Bronchial epithelial cell (primary cell): ENCODE measurements at regions not wholly inside any gene's neighbourhood (a gene's known extent, or its start where the extent isn't known, plus 50 kb on each side); places are given as distances from the start of the nearest gene placed in this dataset.

Experiments
- DNase-seq: peaks from one replicate; pipeline ENCODE4 v3.0.0-alpha.2; 2010; ENCODE audit warnings: low read depth
- FAIRE-seq: peaks from 2 replicates; lab custom pipeline; 2011; peaks lifted over from hg19 to GRCh38; lab: Jason Lieb, UNC
- H3K27me3 ChIP-seq: 2 replicates; pipeline ENCODE4 v1.5.1; 2011; ENCODE audit warnings: low read length; ENCODE audit not compliant: control insufficient read depth, insufficient read depth
- H3K36me3 ChIP-seq: 2 replicates; pipeline ENCODE4 v1.5.1; 2011; ENCODE audit warnings: low read length; ENCODE audit not compliant: control insufficient read depth, insufficient read depth
- H3K4me3 ChIP-seq: 2 replicates; pipeline ENCODE4 v1.5.1; 2011; ENCODE audit warnings: mild to moderate bottlenecking, low read depth, low read length, control low read depth
- CTCF ChIP-seq: IDR thresholded peaks from 2 replicates; pipeline ENCODE4 v1.5.1; 2011; ENCODE audit warnings: mild to moderate bottlenecking, moderate library complexity, low read length, control low read depth, inconsistent platforms; ENCODE audit not compliant: insufficient read depth, severe bottlenecking

DNA sequence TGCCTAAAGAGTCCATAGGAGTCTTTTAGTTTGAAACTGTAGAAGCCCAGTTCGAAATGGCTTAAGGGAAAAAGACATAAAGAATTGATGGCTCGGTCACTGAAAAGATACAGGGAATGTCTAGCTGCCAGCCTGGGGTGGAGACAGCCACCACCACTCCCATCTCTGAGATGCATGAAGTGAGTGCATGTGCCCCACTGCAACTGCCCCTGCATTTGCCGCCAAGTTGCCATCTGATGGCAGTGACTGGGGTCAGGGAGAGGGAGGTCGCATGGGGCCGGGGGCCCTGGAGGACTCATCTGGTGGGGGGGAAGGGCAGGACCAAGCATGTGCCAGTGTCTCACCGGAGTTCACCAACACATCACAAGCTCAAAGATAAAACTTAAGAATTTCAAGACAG lies 385.8 kb upstream of the SULF2 start:
- FAIRE-seq: no peak

DNA sequence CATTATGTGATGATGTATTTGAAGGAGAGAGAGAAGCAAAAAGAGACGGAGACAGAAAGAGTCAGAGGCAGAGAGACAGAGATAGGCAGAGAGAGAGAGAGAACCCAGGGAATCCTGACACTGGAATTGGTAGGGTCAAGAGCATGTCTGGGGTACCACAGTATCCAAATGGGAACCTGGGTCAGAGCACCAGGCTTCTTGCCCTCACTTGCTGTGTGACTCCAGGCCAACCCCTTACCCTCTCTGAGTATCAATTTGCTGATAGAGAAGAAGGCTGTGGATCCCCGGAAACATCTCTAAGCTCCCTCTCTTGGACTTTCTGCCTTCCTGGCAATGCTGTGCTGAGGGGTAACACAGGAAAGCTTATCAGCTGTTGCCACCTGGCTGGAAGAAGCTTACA lies 385.3 kb upstream of the SULF2 start:
- Histone ChIP-seq H3K27me3 (peaks cover 3% of the 10 kb centered on the region), H3K36me3 (no peaks in the 10 kb centered on the region), H3K4me3 (no peak overlapping the region)
- no peak for FAIRE-seq
- DNase-seq: no peak
- TF ChIP-seq CTCF: no peak

More for the DNA sequence above, 385.8 kb upstream of the SULF2 start:
- no peak for TF ChIP-seq CTCF
- Histone ChIP-seq H3K27me3 (peaks cover 3% of the 10 kb centered on the region), H3K4me3 (no peak overlapping the region), H3K36me3 (no peaks in the 10 kb centered on the region)
- DNase-seq: no peak

- FAIRE-seq (no peak), DNase-seq (no peak)
- Histone ChIP-seq H3K36me3 (no peaks in the 10 kb centered on the region), H3K4me3 (no peak overlapping the region), H3K27me3 (peaks cover 3% of the 10 kb centered on the region)
- TF ChIP-seq CTCF: no peak
Measured at GRCh38 chr20:48169650-48170225, 384.5 kb upstream of the SULF2 start.

GRCh38 chr20:48166082-48166835 lies 381.0 kb upstream of the SULF2 start:
- DNase-seq (no peak), FAIRE-seq (peak; percentile 70)
- H3K27me3 ChIP-seq: peaks cover 2% of the 10 kb centered on the region
- no peak for TF ChIP-seq CTCF
- H3K4me3 ChIP-seq: no peak overlapping the region
- H3K36me3 ChIP-seq: no peaks in the 10 kb centered on the region

GRCh38 chr20:48165401-48165685 lies 380.1 kb upstream of the SULF2 start:
- DNase-seq (no peak), FAIRE-seq (no peak)
- Histone ChIP-seq H3K4me3 (no peak overlapping the region), H3K27me3 (peaks cover 2% of the 10 kb centered on the region), H3K36me3 (no peaks in the 10 kb centered on the region)
- TF ChIP-seq CTCF: no peak
